Stomach (tissue), 8 donors: ENCODE measurements at regions not wholly inside any gene's neighbourhood (a gene's known extent, or its start where the extent isn't known, plus 50 kb on each side); places are given as distances from the start of the nearest gene placed in this dataset.

Experiments used
- DNase-seq, 2 donors: peaks; one replicate each; pipeline versions ENCODE4 v3.0.0 to v3.0.0-alpha.2; 2013 to 2019
- H3K27ac ChIP-seq, 5 donors: fragments of 200-600 bp in 4 of 5; sonication (generic) in 4 of 5; one replicate each; pipeline ENCODE4 v1.5.1; 2013 to 2019; ENCODE audit warnings: mild to moderate bottlenecking in 1 of 5, moderate library complexity in 1 of 5
- H3K27me3 ChIP-seq, 3 donors: fragments of 200-600 bp; sonication (generic); one replicate each; pipeline ENCODE4 v1.5.1; 2017 to 2019; ENCODE audit warnings: mixed run types in 1 of 3
- H3K36me3 ChIP-seq, 4 donors: fragments of 200-600 bp; sonication (generic); 1 replicate in 3 of 4; 2 replicates in 1 of 4; pipeline ENCODE4 v1.5.1; 2016 to 2019
- H3K4me1 ChIP-seq, 4 donors: fragments of 200-600 bp; sonication (generic); one replicate each; pipeline ENCODE4 v1.5.1; 2016 to 2019
- H3K4me3 ChIP-seq, 4 donors: fragments of 200-600 bp; sonication (generic) in 3 of 4; one replicate each; pipeline ENCODE4 v1.5.1; 2016 to 2019; ENCODE audit warnings: mild to moderate bottlenecking in 1 of 4
- H3K9me3 ChIP-seq, 4 donors: fragments of 200-600 bp; sonication (generic); one replicate each; pipeline ENCODE4 v1.5.1; 2016 to 2019
- EP300 ChIP-seq: sonication (generic); formaldehyde crosslinking; IDR thresholded peaks from one replicate; pipeline ENCODE4 v1.6.1; 2017; ENCODE audit warnings: antibody characterized with exemption
- POLR2A ChIP-seq, 4 donors: fragments of 450-650 bp; IDR thresholded peaks; one replicate each; pipeline ENCODE4 v1.6.1; 2016; ENCODE audit warnings: antibody characterized with exemption in 4 of 4, control low read depth in 2 of 4, mild to moderate bottlenecking in 1 of 4, moderate library complexity in 1 of 4
- POLR2AphosphoS5 ChIP-seq, 3 donors: sonication (generic); formaldehyde crosslinking; IDR thresholded peaks; one replicate each; pipeline ENCODE4 v1.6.1; 2016; ENCODE audit warnings: antibody characterized with exemption in 3 of 3
- WGBS, 5 donors: extraction: QIAGEN DNeasy Blood & Tissue Kit in 3 of 5; methylation state at CpG; one replicate each; pipeline versions ENCODE4 v1.1.5 to v1.1.7; 2013 to 2018; 5-methylcytosine and 5-hydroxymethylcytosine counted together
- intact Hi-C: fragments of 100-400 bp; cut with DNase I; formaldehyde crosslinking; loops from one replicate; pipeline ENCODE4 v1.15.1; 2023; ENCODE audit warnings: low total_unique reads
- TF ChIP-seq, protein P1 (sequence below), 7 experiments: fragments of 450-650 bp in 4 of 7; fragments of 200-600 bp in 3 of 7; sonication (generic) in 3 of 7; IDR thresholded peaks; one replicate each; pipeline ENCODE4 v1.5.1; 2016 to 2019; ENCODE audit warnings: antibody characterized with exemption in 7 of 7, control low read depth in 2 of 7, mild to moderate bottlenecking in 1 of 7
- donor health status: healthy with polysubstance abuse.
- donor health status: Bipolar disorder and iron deficiency.
- donor health status: healthy.

DNA sequence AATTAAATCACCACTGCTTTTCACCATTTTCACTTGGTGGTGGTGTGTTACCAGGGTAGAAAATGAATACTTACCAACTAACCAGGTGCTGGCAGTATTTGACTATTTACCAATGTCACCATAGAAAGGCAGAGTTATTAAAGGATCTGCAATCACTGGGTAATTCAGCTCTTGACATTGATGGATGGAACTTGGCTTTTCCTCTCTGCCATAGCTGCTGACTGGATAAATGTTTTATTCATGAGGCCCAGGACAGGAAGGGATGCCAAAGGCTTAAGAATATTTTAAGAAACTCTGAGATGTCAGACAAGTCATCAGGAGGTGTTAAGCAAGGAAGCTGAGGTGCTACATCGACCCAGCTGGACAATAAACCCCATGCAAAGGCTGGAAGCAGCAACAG lies 495.5 kb upstream of the CFAP20DC start:
- DNase-seq = no peak
- Histone ChIP-seq H3K4me3 (no peak overlapping the region), H3K4me1 (peaks cover 0 to 4% (median 0%) of the 10 kb centered on the region in 4 donors), H3K9me3 (no peaks in the 10 kb centered on the region), H3K36me3 (no peaks in the 10 kb centered on the region), H3K27ac (no peak overlapping the region), H3K27me3 (no peaks in the 10 kb centered on the region)
- intact Hi-C loops = no loop called here
- TF ChIP-seq, protein P1, sequence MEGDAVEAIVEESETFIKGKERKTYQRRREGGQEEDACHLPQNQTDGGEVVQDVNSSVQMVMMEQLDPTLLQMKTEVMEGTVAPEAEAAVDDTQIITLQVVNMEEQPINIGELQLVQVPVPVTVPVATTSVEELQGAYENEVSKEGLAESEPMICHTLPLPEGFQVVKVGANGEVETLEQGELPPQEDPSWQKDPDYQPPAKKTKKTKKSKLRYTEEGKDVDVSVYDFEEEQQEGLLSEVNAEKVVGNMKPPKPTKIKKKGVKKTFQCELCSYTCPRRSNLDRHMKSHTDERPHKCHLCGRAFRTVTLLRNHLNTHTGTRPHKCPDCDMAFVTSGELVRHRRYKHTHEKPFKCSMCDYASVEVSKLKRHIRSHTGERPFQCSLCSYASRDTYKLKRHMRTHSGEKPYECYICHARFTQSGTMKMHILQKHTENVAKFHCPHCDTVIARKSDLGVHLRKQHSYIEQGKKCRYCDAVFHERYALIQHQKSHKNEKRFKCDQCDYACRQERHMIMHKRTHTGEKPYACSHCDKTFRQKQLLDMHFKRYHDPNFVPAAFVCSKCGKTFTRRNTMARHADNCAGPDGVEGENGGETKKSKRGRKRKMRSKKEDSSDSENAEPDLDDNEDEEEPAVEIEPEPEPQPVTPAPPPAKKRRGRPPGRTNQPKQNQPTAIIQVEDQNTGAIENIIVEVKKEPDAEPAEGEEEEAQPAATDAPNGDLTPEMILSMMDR (IDR thresholded peaks at IDR 0.05) = no peak
- TF ChIP-seq POLR2AphosphoS5 (IDR thresholded peaks at IDR 0.05) (no peak), POLR2A (IDR thresholded peaks at IDR 0.05) (no peak), EP300 (no peak)
- WGBS, 5 donors = 52 to 78% (median 76%) methylated on average over 1 of the region's 1 CpG

DNA sequence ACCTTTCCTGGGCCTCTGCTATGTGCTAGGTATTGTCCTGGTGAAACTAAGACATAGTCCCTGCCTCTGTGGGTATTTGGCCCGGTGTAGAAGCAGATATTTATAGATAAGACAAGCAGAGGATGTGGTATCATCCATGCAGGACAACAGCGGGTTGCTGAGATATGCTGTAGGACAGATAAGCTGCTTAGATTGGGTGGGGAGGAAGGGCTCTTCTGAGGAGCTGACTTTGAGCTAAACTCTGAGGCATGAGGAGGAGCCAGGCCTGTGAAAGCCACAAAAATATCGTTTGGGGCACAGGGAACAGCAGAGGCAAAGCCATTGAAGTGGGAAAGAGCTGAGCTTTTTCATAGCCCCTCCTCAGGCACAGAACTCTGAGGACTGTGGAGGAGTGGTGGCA lies 492.5 kb upstream of the CFAP20DC start:
- Histone ChIP-seq H3K4me1 (no peaks in the 10 kb centered on the region), H3K27ac (no peak overlapping the region), H3K36me3 (no peaks in the 10 kb centered on the region), H3K9me3 (no peaks in the 10 kb centered on the region), H3K4me3 (no peak overlapping the region), H3K27me3 (no peaks in the 10 kb centered on the region)
- intact Hi-C loops = no loop called here
- DNase-seq = no peak
- TF ChIP-seq EP300 (no peak), POLR2AphosphoS5 (IDR thresholded peaks at IDR 0.05) (no peak), POLR2A (IDR thresholded peaks at IDR 0.05) (no peak)
- TF ChIP-seq, protein P1 (IDR thresholded peaks at IDR 0.05) = no peak
- 60 to 77% (median 76%) methylated on average over 3 of the region's 3 CpGs for WGBS, 5 donors

- no peak overlapping the region for H3K27ac ChIP-seq
- no peak for DNase-seq
- no peaks in the 10 kb centered on the region for H3K9me3 ChIP-seq
- TF ChIP-seq, protein P1 (IDR thresholded peaks at IDR 0.05) = no peak
- no peak for TF ChIP-seq EP300
- TF ChIP-seq POLR2AphosphoS5 (IDR thresholded peaks at IDR 0.05) = no peak
- no peak for TF ChIP-seq POLR2A (IDR thresholded peaks at IDR 0.05)
- no peak overlapping the region for H3K4me3 ChIP-seq
- peaks cover 0 to 7% (median 0%) of the 10 kb centered on the region in 4 donors for H3K4me1 ChIP-seq
- intact Hi-C loops = no loop called here
- H3K36me3 ChIP-seq = no peaks in the 10 kb centered on the region
- no peaks in the 10 kb centered on the region for H3K27me3 ChIP-seq
- 70 to 84% (median 75%) methylated on average over 5 of the region's 5 CpGs for WGBS, 5 donors
Observed at GRCh38 chr3:59540696-59541095, 490.9 kb upstream of the CFAP20DC start.

GRCh38 chr3:59540241-59540640 lies 490.4 kb upstream of the CFAP20DC start:
- no peak for DNase-seq
- WGBS, 5 donors = 70 to 80% (median 73%) methylated on average over 3 of the region's 3 CpGs
- Histone ChIP-seq H3K4me1 (peaks cover 0 to 11% (median 0%) of the 10 kb centered on the region in 4 donors), H3K4me3 (no peak overlapping the region), H3K36me3 (no peaks in the 10 kb centered on the region), H3K27ac (no peak overlapping the region), H3K27me3 (no peaks in the 10 kb centered on the region), H3K9me3 (no peaks in the 10 kb centered on the region)
- intact Hi-C loops = no loop called here
- TF ChIP-seq POLR2AphosphoS5 (IDR thresholded peaks at IDR 0.05) = no peak
- no peak for TF ChIP-seq EP300
- TF ChIP-seq, protein P1 (IDR thresholded peaks at IDR 0.05) = no peak
- no peak for TF ChIP-seq POLR2A (IDR thresholded peaks at IDR 0.05)
